Omental fat pad (tissue), 3 donors: ENCODE measurements at regions not wholly inside any gene's neighbourhood (a gene's known extent, or its start where the extent isn't known, plus 50 kb on each side); places are given as distances from the start of the nearest gene placed in this dataset.

ENCODE experiments used
- ATAC-seq: fragments of 150-250 bp; one replicate; pipeline ENCODE4 v1.9.1; 2016; ENCODE audit warnings: mild to moderate bottlenecking, moderate library complexity; ENCODE audit not compliant: low FRiP score
- DNase-seq: peaks from one replicate; pipeline ENCODE4 v3.0.0-alpha.2; 2019; ENCODE audit warnings: low spot score
- TF ChIP-seq, protein P1 (sequence below), 3 donors: fragments of 450-650 bp; IDR thresholded peaks; one replicate each; pipeline ENCODE4 v1.5.1; 2016 to 2017; ENCODE audit warnings: antibody characterized with exemption in 3 of 3, mild to moderate bottlenecking in 3 of 3, moderate library complexity in 2 of 3

DNA sequence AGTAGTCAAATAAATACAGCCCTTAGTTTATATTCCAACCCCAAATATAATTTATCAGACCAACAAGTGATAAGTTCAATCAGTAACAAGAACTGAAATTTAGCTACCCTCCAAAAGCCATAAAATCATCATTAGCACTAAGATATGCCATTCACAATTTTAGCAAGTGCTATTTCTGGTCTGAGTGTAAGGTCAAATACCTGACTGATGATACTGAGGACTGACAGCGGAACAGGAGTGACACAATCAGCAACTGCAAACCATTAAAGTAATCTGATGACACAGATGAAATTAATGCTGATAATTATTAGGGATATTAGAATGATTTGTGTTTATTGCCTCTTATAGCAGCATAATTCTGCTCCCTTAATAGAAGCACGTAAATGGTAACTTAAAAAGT, 152.7 kb upstream of the SPHKAP start:
- TF ChIP-seq, protein P1, sequence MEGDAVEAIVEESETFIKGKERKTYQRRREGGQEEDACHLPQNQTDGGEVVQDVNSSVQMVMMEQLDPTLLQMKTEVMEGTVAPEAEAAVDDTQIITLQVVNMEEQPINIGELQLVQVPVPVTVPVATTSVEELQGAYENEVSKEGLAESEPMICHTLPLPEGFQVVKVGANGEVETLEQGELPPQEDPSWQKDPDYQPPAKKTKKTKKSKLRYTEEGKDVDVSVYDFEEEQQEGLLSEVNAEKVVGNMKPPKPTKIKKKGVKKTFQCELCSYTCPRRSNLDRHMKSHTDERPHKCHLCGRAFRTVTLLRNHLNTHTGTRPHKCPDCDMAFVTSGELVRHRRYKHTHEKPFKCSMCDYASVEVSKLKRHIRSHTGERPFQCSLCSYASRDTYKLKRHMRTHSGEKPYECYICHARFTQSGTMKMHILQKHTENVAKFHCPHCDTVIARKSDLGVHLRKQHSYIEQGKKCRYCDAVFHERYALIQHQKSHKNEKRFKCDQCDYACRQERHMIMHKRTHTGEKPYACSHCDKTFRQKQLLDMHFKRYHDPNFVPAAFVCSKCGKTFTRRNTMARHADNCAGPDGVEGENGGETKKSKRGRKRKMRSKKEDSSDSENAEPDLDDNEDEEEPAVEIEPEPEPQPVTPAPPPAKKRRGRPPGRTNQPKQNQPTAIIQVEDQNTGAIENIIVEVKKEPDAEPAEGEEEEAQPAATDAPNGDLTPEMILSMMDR (IDR thresholded peaks at IDR 0.05), result no peak
- ATAC-seq, result no peak
- no peak for DNase-seq

DNA sequence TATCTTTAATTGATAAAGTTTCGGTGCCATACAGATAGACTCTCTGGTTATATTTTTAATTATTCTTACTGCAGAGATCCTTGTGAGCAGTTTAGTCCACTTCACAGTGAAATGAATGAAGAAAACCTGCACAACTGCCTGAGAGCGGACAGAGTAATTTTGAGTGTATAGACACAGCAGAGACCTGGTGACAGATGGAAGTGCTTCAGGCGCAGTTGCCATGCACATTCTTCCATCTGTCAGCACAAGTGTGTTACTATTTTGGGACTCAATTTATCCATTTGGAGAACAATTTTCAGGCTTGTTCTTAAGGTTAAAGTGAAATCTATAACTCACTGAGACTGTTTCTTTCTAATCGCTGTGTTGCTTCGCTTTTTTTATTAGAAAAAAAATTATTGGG, 147.8 kb upstream of the SPHKAP start:
- no peak for DNase-seq
- no peak for ATAC-seq
- TF ChIP-seq, protein P1 (IDR thresholded peaks at IDR 0.05), result no peak

DNA sequence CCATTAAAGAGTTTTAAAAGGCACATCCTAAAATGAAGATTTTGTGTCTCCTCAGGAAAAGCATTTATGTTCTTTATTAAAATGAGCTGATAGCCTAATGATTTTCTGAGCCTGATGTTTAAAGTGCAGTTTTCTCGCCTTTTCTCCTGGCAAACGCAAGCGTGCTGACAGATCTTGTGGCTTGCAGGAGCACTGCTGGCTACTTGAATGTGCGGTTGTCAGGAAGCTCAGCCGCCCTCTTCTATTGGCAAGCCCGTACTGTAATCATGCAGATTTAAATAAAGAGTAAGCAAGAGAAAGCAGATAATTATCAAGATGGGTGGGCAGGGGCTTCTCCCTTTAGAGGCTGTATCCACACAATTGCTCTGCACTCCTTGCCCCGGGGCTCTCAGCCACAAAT, 139.5 kb upstream of the SPHKAP start:
- no peak for ATAC-seq
- no peak for DNase-seq
- TF ChIP-seq, protein P1 (IDR thresholded peaks at IDR 0.05), result no peak

DNA sequence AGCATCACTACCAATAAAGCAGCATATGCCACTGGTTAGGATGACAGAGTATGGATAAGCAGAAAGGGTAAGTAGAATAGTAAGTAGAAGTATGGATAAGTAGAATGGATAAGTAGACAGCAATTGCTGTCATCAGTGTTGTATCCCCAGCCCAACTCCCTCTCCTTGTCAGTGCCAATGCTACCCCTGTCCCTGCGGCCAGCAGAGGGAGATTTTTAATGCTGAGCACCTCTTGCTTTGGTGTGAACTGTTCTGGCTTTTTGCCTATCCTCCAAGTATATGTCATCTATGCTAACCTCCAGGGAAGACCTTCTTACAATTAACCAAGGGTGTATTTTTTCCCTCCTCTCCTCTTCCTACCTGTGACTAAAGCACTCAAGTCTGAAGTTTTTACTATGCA, 136.7 kb upstream of the SPHKAP start:
- ATAC-seq (no peak), DNase-seq (no peak)
- TF ChIP-seq, protein P1 (IDR thresholded peaks at IDR 0.05), result no peak

DNA sequence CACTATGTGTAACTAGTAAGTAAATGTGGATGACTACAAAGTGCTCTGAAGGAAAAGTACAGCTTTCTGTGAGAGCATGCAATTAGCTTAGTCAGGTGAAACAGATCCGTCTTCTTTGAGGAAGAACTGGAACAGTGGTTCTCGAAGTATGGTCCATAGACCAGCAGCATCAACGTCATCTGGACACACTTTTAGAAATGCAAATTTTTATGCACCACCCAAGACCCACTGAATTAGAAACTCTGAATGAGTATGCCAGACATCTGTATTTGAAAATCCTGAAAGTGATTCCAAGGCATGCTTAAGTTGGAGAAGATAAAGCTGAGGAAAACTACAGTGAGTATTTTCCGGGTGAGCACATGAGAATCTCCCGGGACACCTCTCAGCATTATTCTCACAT, 130.7 kb upstream of the SPHKAP start:
- no peak for DNase-seq
- TF ChIP-seq, protein P1 (IDR thresholded peaks at IDR 0.05), result no peak
- ATAC-seq, result no peak

DNA sequence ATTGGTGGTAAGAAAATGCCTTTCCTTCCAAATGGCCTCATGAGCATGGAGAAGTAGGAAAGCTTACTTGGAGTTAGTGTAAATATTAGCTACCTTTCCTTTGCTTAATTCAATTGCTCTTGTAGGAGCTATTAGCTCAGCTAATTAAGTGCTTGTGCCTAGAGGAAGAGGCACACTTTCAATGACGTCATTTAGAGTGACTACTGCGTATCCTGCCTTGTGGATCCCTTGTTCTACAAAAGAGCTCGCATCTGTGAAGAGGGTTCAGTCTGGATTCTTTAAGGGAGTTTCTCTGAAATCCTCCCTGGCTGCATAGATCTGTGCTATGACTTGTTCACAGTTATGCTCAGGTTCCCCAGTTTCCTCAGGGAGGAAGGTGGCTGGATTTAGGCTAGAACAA, 122.5 kb upstream of the SPHKAP start:
- TF ChIP-seq, protein P1 (IDR thresholded peaks at IDR 0.05), result no peak
- ATAC-seq (no peak), DNase-seq (no peak)

DNA sequence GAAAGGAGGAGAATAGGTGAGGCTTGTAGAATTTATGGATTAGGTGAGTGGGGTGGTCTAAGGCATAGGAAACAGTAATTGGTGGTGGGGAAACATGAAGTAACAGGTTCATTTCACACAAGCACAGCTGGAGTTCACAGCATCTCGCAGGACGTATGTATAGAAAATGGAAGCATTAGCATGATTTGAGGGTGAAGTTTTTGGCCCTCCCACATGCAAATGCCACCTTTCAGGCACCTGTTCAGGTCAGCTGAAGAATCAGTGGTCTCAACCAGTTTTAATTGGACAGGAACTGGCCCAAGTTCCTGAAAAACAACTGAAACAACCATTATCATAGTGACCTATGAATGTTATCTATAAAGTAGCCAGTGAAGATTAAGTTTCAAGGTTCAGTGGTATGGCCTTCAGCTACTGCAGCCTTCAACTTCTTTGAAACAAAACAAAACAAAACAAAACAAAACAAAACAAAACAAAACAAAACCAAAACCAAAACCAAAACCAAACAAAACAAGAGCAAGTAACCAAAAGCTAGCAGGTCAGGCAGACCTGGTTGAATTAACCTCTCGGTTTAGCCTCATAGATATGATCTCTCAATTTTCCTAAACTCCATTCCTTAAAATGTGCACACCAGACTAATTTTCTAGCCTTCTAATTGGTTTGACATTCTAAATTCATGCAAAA, 102.1 kb upstream of the SPHKAP start:
- TF ChIP-seq, protein P1 (IDR thresholded peaks at IDR 0.05), result no peak
- no peak for DNase-seq
- no peak for ATAC-seq
